Activated CD4-positive, alpha-beta T cell treated with anti-CD3 and anti-CD28 coated beads for 24 hours (primary cell): ENCODE measurements at regions not wholly inside any gene's neighbourhood (a gene's known extent, or its start where the extent isn't known, plus 50 kb on each side); places are given as distances from the start of the nearest gene placed in this dataset.
"Not testable (repeated sequence)": the region's sequence is repeated elsewhere in the genome, so short reads cannot be mapped to it uniquely, and the experiment has no call there.

Experiments used
- DNase-seq, 2 donors: peaks; one replicate each; pipeline ENCODE4 v3.0.0-alpha.2; 2020; ENCODE audit warnings: low read depth in 2 of 2

DNA sequence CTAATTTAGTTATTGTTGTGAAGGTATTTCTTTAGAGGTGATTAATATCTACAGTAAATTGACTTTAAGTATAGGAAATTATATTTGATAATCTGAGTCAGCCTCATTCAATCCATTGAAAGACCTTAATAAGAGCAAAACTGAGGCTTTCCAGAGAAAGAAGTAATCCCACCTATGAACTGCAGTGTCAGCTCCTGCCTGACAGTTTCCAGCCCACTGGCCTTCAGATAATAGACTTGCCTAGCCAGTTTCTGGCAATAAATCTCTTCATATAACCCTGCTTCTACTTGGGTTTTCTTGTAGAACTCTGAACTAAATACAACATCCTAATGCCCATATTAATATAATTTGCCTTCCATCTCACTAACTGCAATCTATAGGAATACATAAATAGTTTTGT lies 437.9 kb upstream of the UBE2E3 start:
- no peak for DNase-seq

DNA sequence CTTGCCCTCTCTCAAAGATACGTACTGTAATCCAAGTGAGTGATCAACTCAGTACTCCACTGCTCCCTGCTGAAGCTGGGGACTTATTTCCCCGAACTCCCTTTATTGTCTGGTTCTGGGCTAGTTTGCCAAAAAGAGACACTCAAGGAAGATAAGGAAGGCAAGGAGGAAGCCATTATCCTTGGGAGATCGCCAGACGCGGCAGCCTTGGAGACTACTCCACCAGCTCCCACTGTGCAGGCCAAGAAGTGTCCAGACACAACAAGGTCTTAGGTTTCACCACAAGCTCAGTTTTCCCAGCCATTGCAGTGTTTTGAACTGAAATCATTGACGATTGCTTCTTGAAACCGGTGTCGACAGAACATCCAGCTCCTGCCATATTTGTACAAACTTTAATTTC lies 439.6 kb upstream of the UBE2E3 start:
- DNase-seq: no peak

DNA sequence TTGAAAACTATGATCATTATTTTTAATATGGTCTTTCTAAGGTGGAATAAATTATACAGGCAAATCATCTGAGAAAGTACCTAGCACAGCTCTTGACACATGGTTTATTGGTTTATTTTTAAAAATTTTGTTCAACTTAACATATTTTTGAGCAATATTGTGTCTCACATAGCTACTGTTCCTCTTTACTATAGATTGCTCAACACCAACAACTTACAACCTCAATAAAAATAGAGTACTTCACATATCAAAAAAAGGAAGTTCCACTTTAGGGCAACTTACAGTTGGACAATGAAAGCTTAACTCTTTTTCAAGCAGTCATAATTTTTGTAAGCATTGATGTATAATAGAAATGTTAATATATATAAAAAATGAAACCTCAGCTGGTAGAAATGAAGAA lies 440.9 kb upstream of the UBE2E3 start:
- DNase-seq: no peak

DNA sequence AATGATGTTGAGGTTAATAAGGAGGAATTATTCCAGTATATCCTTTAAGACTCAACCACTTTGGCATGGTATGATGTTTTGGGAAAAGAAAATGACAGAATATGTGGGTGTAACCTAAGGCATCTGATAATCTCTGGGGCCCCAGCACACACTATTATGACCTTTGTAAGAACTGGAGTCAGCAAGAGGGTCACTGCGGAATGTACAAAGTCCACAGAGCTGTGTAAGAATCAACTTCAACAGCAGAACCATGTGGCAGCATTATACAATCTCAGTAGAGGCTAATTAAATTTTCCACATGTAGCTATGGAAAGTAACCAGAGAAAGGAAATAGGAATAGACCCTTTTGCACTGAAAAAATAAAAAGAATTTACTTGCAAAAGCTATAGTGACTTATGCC lies 445.1 kb upstream of the UBE2E3 start:
- no peak for DNase-seq

DNA sequence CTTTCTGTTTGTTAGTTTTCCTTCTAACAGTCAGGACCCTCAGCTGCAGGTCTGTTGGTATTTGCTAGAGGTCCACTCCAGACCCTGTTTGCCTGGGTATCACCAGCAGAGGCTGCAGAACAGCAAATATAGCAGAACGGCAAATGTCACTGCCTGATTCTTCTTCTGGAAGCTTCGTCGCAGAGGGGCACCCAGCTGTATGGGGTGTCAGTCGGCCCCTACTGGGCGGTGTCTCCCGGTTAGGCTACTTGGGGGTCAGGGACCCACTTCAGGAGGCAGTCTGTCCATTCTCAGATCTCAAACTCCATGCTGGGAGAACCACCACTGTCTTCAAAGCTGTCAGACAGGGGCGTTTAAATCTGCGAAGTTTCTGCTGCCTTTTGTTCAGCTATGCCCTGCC lies 448.6 kb upstream of the UBE2E3 start:
- DNase-seq: not testable (repeated sequence)

DNA sequence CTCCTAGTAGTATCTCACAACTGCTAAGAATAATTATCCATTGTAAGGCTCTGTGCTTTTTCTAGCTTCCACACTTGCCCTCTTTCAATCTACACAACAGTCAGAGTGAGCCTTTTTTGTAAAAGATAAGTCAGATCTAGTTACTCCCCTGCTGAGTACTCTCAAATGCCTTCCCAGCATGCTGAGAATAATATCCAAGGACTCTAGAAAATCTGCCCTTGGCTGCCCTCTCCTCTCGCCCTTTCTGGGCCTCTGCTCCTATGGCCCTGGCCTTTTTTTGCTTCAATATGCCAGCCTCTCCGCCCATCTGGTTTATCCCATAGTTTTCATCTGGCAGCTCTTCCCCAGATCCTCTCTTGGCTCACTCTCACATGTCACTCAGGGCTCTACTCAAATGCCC lies 455.9 kb upstream of the UBE2E3 start:
- no peak for DNase-seq

DNA sequence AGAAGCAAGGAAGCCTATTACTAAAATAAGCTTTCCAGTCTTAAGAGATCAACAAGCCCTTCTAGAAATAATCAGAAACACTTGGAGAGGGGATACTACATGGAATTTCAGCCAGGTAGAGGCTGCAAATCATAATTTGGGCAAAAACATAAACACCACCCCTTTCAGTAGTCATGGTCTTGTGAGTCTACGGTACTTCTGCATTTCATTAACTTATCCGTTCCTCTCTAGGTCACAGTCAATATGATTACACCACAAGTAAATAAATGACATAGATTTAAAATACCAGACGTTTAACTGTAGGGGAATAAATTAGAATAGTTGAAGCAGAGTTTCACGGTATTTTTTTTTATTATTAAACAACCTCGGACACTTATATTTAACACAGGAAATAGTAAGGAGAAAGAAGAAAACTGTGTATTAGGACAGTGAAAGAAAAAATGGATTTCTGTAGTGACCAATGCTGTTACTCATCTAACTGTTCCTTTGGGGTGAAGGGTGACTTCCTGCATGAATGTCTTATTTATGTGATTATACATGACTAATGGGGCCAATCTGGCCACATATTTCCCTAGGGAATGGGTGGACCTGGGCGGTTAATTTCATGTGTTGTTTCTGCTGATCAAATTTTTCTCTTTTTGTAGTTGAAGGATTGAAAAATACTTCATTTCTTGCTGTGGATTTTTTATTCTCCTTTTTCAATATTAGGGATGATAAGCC lies 456.6 kb upstream of the UBE2E3 start:
- no peak for DNase-seq

DNA sequence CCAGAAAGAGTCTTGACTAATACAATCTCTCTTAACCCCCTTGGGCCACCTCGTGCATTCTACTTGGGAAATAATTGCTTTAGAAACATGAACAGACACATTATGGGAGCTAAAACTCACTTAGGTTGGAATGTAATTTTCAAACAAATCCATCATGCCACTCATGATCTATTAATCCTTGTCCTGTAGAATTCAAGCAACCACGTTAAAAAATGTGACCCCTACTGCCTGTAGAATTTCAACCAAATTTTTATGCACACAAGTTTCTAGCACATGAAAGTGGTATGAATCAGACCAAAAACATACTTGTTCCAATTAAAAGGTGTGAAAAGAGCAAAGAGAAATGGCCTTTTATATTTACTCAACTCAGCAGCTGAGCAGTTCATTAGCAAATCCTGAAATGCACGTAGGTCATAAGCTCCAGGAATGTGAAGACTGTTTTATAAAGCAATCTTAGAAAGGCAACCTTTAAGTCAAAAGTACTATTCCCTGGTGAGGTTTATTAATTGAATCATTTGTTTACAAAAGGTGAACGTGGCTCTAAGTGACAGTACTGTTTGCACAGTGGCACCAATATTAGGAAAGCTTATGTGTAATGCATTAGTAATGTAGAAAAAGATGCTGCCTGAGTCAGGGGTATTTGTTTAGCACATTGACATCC lies 459.4 kb upstream of the UBE2E3 start:
- no peak for DNase-seq

DNA sequence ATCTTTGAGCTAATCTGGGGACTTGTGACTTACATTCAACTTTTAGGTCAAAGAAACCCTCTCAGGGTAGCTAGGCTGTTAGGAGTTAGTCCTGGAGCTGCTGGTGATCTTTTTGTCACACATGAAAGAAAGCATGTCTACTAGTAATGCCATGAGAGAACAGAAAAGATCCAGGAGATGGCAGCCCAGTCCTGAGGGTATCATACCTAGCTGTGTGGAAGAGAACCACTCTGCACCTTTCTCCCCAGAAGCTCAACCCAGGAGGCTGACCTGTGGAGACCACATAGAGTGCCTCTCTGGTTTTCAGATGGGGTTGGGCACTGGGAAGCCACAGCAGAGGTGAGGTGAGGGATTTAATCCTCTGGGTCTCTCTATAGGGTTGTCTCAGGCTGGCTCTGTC lies 460.2 kb upstream of the UBE2E3 start:
- no peak for DNase-seq

DNA sequence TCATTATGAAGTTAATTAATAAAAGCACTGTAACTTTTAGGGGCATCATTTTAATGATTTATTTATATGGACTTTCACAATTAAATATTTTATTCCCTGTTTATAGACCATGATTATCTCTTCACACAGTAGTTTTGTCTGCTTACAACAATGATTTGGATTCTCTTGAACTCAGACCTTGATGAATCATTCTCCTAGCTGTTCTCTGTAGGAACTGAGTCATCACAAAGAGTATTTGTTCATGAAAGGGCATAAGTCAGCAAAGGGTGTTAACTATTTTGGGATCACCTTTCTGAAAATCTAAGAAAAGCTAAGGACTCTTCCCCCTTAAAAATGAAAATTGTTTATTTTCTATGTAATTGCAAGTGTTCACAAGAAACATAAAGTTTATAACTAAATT lies 461.1 kb upstream of the UBE2E3 start:
- DNase-seq: no peak

DNA sequence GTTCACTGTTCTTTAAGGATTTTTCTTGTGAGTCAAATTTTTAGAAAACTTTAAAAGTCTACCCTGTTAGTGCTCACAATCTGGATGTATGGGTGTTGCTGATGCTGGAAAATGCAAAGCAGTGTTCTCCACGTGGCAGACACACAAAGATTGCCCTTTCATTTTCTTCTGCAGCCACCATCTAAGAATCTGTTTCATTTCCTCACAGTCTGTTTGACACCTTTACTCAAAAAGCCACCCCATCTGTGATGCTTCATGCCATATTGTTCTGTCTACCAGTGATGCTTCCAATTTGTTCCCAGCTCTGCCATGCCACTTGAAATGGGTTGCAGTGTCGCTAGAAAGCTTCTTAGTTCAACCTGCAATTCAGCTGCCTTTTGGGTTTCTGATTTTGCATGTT lies 464.2 kb upstream of the UBE2E3 start:
- DNase-seq: no peak

DNA sequence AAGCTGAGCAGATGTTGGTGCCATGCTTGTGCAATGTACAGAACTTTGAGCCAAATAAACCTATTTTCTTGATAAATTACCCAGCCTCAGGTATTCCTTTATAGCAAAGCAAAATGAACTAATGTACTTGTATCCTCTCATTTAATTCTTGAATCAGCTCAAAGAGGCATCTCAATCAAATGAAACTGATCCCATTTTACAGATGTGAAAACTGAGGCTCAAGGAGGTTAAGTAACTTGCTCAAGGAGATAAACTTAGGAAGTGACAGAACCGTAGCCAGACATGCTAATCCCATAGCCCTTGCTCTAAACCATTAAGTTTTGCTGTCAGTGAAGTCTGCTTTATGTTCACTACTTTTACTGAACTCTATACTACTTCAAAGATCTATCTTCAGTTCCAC lies 467.0 kb upstream of the UBE2E3 start:
- no peak for DNase-seq

DNA sequence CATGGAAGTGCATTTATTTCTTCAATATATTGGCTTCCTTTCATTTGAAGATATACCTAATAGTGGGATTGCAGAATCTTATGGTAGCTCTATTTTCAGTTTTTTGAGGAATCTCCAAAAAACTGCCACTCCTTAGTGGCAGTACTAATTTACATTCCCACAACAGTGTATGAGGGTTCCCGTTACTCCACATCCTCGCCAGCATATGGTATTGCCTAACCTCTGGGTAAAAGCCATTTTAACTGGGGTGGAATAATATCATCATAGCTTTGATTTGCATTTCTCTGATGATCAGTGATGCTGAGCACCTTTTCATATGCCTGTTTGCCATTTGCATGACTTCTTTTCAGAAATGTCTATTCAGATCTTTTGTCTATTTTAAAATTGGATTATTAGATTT lies 471.9 kb upstream of the UBE2E3 start:
- DNase-seq: no peak

DNA sequence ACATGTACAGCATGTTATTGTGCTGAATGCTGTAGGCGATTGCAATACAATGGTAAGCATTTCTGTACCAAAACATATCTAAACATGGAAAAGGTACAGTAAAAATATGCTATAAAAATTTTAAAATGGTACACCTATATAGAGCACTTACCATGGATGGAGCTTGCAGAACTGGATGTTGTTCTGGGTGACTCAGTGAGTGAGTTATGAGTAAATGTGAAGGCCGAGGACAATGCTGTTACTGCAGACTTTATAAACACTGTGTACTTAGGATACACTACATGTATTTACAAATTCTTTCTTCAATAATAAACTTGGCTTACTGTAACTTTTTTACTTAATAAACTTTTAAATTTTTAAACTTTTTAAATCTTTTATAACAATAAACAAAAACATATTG lies 473.4 kb upstream of the UBE2E3 start:
- no peak for DNase-seq

DNA sequence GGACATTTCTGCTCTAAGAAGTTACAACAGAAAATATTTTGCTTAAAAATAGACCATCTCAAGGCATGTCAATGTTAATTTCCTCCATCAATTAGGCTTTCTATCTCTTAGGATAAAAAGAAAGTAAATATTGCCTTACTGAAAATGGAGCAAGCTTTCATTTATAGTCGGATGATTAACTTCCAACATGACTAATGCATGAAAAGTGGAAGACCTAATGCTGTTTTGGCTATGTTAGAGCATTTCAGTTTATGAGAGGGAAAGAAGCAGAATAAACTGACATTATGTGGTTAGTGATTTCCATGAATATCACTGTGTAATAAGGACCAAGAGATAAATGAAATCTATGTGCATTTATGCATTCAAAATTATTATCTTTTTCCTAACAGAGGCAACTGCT lies 475.2 kb upstream of the UBE2E3 start:
- no peak for DNase-seq

DNA sequence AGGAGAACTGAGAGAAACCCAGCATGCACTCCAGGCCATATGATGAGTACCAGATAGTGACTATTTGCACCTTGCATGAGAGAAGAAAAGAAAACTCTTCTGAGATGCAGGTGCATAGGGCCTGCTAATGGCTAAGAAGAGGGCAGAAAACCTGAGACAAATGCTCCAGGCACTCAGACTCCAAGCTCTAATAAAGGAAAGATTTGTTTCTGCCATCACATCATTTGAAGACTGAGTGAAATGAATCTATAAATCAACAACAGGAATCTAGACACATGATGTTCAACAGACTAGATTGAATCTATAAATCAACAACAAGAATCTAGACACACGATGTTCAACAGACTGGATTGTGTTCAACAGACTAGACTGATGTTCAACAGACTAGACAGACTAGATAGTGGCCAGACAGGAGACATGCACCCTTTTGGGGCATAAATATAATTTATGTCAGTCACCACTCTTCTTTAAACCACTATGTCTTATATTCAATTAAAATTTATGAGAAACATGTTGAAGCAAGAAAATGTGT lies 482.7 kb upstream of the UBE2E3 start:
- no peak for DNase-seq

DNA sequence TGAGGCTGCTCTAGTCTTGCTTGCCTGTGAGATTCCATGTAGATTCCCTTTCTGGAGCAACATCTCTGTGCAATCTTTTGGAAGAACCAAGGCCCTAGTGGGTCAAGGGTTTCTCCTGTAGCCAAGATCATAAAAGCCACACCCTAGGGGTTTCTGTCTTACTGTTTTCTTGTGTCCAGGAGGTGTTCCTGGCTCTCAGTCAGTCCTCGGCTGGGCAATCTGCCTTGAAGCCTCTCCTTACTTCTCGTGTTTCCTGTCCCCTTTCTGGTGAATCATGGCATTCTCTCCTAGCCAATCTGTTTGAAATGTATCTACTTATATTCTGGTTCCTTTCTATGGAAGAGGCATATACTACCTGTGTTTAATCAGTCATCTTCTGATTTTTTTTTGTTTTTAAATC lies 484.8 kb upstream of the UBE2E3 start:
- no peak for DNase-seq

DNA sequence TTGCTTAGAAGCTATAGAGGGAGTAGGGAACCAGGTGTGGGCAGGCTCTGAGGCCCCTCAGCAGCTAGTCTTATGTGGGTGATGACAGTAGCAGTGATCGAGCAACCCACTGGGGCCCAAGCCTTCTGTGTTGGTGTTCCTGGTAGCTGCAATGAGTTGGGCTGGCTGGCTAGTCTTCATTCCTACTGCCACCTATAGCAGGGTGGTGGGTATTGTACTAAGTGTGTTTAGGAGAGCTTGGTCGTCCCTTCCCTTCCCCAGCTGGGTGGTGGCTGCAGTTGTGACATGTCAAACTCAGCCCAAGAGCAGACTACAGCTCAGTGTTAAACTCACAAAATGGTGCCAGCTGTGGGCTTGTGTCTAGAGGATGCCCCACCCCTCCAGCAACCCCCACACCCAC lies 486.1 kb upstream of the UBE2E3 start:
- no peak for DNase-seq

DNA sequence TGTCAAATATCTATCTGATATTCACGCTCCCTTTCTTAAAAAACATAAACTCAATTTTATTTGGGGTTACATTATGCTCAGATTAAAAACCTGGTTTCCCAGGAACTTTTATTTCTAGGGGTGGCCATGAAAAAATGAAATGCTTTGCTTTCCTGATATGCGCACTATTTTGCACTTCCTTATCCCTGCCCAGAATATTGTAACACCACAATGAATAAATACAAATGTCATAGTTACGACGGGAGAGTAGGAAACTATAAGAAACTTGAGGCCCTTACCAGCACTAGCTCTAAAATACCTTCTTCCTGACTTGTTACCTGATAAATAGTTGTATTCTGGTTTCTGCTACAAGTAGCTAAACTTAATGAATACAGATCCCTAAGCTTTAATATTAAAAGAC lies 475.6 kb upstream of the CWC22 start:
- DNase-seq: no peak

DNA sequence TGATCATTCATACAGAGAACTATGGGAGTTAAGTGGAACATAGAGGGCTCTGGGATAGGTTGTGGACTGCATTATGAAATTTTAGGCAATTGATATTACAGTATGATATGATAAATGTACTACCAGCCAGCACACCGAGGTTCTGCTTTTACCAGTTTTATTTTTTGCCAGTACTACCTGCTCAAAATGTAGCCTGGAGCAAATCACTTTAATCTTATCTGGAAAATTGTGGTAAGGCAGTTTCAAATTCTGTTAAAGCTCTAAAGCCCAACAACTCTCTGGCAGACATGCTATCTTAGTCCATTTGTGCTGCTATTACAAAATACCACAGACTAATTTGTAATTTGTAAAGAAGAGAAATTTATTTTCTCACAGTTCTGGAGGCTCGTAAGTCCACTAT lies 474.9 kb upstream of the CWC22 start:
- DNase-seq: no peak

DNA sequence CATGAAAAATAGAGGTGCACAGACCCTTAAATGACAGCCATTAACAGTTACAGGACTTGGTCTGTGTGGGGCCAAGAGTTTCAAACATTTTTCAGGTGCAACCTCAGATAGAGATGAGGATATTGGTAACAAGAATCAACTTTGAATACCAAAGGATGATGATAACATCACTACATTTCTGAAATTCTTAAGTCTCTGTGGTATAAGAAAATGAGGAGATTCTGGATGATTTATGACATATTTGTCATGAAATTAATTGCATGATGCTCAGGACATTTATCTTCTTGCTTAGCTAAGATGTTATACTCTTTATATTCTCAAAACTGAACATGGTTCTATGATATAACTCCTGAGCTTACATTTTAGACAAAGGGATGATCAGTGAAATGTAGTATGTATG lies 471.8 kb upstream of the CWC22 start:
- DNase-seq: no peak

DNA sequence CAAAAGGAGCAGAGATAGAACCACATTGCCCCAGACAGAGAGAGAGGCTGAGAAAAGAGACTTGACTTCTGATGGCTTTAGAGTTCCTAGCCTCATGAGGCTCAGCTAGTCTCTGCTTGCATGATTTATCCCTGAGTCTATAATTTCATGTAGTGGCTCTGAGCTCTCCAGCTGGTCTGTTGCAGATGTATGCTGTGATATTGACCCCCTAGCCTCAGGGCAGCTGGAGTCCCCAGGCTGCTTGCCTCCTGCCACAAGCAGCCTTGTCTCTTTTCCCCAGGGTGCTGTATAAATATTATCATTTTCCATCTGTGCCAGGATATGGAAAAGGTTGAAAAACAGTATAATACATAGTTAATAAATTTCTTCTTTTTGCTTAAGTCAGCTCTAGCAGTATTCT lies 467.6 kb upstream of the CWC22 start:
- DNase-seq: no peak

DNA sequence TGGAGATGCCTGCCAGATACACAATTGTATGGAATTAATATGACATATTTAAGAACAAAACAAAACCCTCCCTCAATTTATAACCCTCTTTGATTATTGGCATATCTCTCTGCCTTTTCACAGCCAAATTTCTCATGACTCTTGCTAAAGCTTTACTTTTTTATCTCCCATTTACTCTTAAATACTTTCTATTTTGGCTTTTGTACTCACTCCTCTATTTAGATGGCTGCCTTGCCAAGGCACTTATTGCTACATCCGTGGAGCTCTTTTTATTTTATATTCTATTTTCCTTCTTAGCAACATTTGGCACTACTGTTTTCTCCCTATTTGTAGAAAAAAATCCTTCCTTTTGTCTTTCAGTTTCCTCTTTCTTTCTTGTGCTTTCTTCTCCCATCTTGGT lies 466.4 kb upstream of the CWC22 start:
- no peak for DNase-seq

DNA sequence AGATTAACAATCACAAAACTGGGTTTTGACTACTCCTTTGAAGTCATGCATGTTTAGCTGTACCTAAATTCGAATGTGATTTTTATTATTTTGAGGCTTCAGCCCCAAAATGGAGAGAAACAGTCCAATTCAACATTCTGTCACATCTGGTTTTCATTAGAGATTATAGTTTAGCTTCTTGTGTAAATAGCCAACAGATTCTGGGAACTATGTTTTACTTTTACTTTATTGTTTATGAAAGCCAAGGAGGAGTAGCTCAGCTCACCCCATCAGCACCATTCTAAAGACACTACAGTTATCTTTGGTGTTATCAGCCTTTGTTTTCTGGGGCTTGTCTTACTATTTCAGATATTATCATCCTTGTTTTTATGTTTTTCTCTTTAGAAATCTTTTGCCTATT lies 465.0 kb upstream of the CWC22 start:
- DNase-seq: no peak
